Stomach (tissue), 8 donors: ENCODE measurements at regions not wholly inside any gene's neighbourhood (a gene's known extent, or its start where the extent isn't known, plus 50 kb on each side); places are given as distances from the start of the nearest gene placed in this dataset.

Source experiments
- DNase-seq, 2 donors: peaks; one replicate each; pipeline versions ENCODE4 v3.0.0 to v3.0.0-alpha.2; 2013 to 2019
- H3K27ac ChIP-seq, 5 donors: fragments of 200-600 bp in 4 of 5; sonication (generic) in 4 of 5; one replicate each; pipeline ENCODE4 v1.5.1; 2013 to 2019; ENCODE audit warnings: mild to moderate bottlenecking in 1 of 5, moderate library complexity in 1 of 5
- H3K27me3 ChIP-seq, 3 donors: fragments of 200-600 bp; sonication (generic); one replicate each; pipeline ENCODE4 v1.5.1; 2017 to 2019; ENCODE audit warnings: mixed run types in 1 of 3
- H3K36me3 ChIP-seq, 4 donors: fragments of 200-600 bp; sonication (generic); 1 replicate in 3 of 4; 2 replicates in 1 of 4; pipeline ENCODE4 v1.5.1; 2016 to 2019
- H3K4me1 ChIP-seq, 4 donors: fragments of 200-600 bp; sonication (generic); one replicate each; pipeline ENCODE4 v1.5.1; 2016 to 2019
- H3K4me3 ChIP-seq, 4 donors: fragments of 200-600 bp; sonication (generic) in 3 of 4; one replicate each; pipeline ENCODE4 v1.5.1; 2016 to 2019; ENCODE audit warnings: mild to moderate bottlenecking in 1 of 4
- H3K9me3 ChIP-seq, 4 donors: fragments of 200-600 bp; sonication (generic); one replicate each; pipeline ENCODE4 v1.5.1; 2016 to 2019
- CTCF ChIP-seq, 7 experiments: fragments of 450-650 bp in 4 of 7; fragments of 200-600 bp in 3 of 7; sonication (generic) in 3 of 7; IDR thresholded peaks; one replicate each; pipeline ENCODE4 v1.5.1; 2016 to 2019; ENCODE audit warnings: antibody characterized with exemption in 7 of 7, control low read depth in 2 of 7, mild to moderate bottlenecking in 1 of 7
- EP300 ChIP-seq: sonication (generic); formaldehyde crosslinking; IDR thresholded peaks from one replicate; pipeline ENCODE4 v1.6.1; 2017; ENCODE audit warnings: antibody characterized with exemption
- POLR2A ChIP-seq, 4 donors: fragments of 450-650 bp; IDR thresholded peaks; one replicate each; pipeline ENCODE4 v1.6.1; 2016; ENCODE audit warnings: antibody characterized with exemption in 4 of 4, control low read depth in 2 of 4, mild to moderate bottlenecking in 1 of 4, moderate library complexity in 1 of 4
- POLR2AphosphoS5 ChIP-seq, 3 donors: sonication (generic); formaldehyde crosslinking; IDR thresholded peaks; one replicate each; pipeline ENCODE4 v1.6.1; 2016; ENCODE audit warnings: antibody characterized with exemption in 3 of 3
- WGBS, 5 donors: extraction: QIAGEN DNeasy Blood & Tissue Kit in 3 of 5; methylation state at CpG; one replicate each; pipeline versions ENCODE4 v1.1.5 to v1.1.7; 2013 to 2018; 5-methylcytosine and 5-hydroxymethylcytosine counted together
- intact Hi-C: fragments of 100-400 bp; cut with DNase I; formaldehyde crosslinking; loops from one replicate; pipeline ENCODE4 v1.15.1; 2023; ENCODE audit warnings: low total_unique reads
- donor health status: healthy with polysubstance abuse.
- donor health status: Bipolar disorder and iron deficiency.
- donor health status: healthy.

GRCh38 chr7:112571852-112572607 lies 91.2 kb downstream of the LSMEM1 start:
- Histone ChIP-seq H3K27ac (peak overlapping the region in 2 of 5 donors; percentile 18 to 47), H3K27me3 (no peaks in the 10 kb centered on the region), H3K4me1 (peaks cover 0 to 16% (median 7%) of the 10 kb centered on the region in 4 donors), H3K36me3 (no peaks in the 10 kb centered on the region), H3K9me3 (no peaks in the 10 kb centered on the region), H3K4me3 (no peak overlapping the region)
- peak in 1 of 2 donors; percentile 26 for DNase-seq
- intact Hi-C loops, result no loop called here
- TF ChIP-seq POLR2A (IDR thresholded peaks at IDR 0.05), result no peak
- no peak for TF ChIP-seq EP300
- no peak for TF ChIP-seq CTCF (IDR thresholded peaks at IDR 0.05)
- TF ChIP-seq POLR2AphosphoS5 (IDR thresholded peaks at IDR 0.05), result no peak
- WGBS, 5 donors, result 38 to 53% (median 40%) methylated on average over 4 of the region's 4 CpGs

GRCh38 chr7:112572669-112573301 lies 92.0 kb downstream of the LSMEM1 start:
- WGBS, 5 donors, result 19 to 55% (median 31%) methylated on average over 1 of the region's 1 CpG
- H3K27ac ChIP-seq, result peak overlapping the region in 3 of 5 donors; percentile 44 to 65 (median 47)
- H3K4me3 ChIP-seq, result no peak overlapping the region
- peaks cover 0 to 16% (median 7%) of the 10 kb centered on the region in 4 donors for H3K4me1 ChIP-seq
- intact Hi-C loops, result no loop called here
- DNase-seq, result peak in 1 of 2 donors; percentile 85
- no peaks in the 10 kb centered on the region for H3K36me3 ChIP-seq
- no peaks in the 10 kb centered on the region for H3K27me3 ChIP-seq
- TF ChIP-seq POLR2A (IDR thresholded peaks at IDR 0.05), result no peak
- no peak for TF ChIP-seq EP300
- TF ChIP-seq CTCF (IDR thresholded peaks at IDR 0.05), result no peak
- peak in 1 of 3 donors; percentile 32 for TF ChIP-seq POLR2AphosphoS5 (IDR thresholded peaks at IDR 0.05)
- no peaks in the 10 kb centered on the region for H3K9me3 ChIP-seq

GRCh38 chr7:112573302-112574039 lies 92.7 kb downstream of the LSMEM1 start:
- H3K4me3 ChIP-seq, result no peak overlapping the region
- TF ChIP-seq POLR2AphosphoS5 (IDR thresholded peaks at IDR 0.05) (no peak), EP300 (no peak), CTCF (IDR thresholded peaks at IDR 0.05) (no peak), POLR2A (IDR thresholded peaks at IDR 0.05) (no peak)
- H3K4me1 ChIP-seq, result peaks cover 0 to 16% (median 7%) of the 10 kb centered on the region in 4 donors
- no peaks in the 10 kb centered on the region for H3K36me3 ChIP-seq
- 28 to 47% (median 42%) methylated on average over 6 of the region's 6 CpGs for WGBS, 5 donors
- H3K27me3 ChIP-seq, result no peaks in the 10 kb centered on the region
- H3K27ac ChIP-seq, result peak overlapping the region in 3 of 5 donors; percentile 36 to 65 (median 44)
- no peaks in the 10 kb centered on the region for H3K9me3 ChIP-seq
- intact Hi-C loops, result no loop called here
- DNase-seq, result peak in 1 of 2 donors; percentile 38

- intact Hi-C loops, result no loop called here
- TF ChIP-seq POLR2A (IDR thresholded peaks at IDR 0.05) (no peak), EP300 (no peak), POLR2AphosphoS5 (IDR thresholded peaks at IDR 0.05) (no peak), CTCF (IDR thresholded peaks at IDR 0.05) (no peak)
- 52 to 81% (median 67%) methylated on average over 1 of the region's 1 CpG for WGBS, 5 donors
- H3K4me3 ChIP-seq, result no peak overlapping the region
- H3K9me3 ChIP-seq, result peaks cover 0 to 6% (median 3%) of the 10 kb centered on the region in 4 donors
- no peaks in the 10 kb centered on the region for H3K36me3 ChIP-seq
- peaks cover 0 to 16% (median 7%) of the 10 kb centered on the region in 4 donors for H3K4me1 ChIP-seq
- DNase-seq, result no peak
- no peak overlapping the region for H3K27ac ChIP-seq
- H3K27me3 ChIP-seq, result no peaks in the 10 kb centered on the region
Observed at GRCh38 chr7:112575864-112576263, 95.1 kb downstream of the LSMEM1 start.
